ENCODE measurements at regions not wholly inside any gene's neighbourhood (a gene's known extent, or its start where the extent isn't known, plus 50 kb on each side); places are given as distances from the start of the nearest gene placed in this dataset.
A peak's percentile ranks its signal among the peaks of the same experiment; 100 is the strongest.

DNA sequence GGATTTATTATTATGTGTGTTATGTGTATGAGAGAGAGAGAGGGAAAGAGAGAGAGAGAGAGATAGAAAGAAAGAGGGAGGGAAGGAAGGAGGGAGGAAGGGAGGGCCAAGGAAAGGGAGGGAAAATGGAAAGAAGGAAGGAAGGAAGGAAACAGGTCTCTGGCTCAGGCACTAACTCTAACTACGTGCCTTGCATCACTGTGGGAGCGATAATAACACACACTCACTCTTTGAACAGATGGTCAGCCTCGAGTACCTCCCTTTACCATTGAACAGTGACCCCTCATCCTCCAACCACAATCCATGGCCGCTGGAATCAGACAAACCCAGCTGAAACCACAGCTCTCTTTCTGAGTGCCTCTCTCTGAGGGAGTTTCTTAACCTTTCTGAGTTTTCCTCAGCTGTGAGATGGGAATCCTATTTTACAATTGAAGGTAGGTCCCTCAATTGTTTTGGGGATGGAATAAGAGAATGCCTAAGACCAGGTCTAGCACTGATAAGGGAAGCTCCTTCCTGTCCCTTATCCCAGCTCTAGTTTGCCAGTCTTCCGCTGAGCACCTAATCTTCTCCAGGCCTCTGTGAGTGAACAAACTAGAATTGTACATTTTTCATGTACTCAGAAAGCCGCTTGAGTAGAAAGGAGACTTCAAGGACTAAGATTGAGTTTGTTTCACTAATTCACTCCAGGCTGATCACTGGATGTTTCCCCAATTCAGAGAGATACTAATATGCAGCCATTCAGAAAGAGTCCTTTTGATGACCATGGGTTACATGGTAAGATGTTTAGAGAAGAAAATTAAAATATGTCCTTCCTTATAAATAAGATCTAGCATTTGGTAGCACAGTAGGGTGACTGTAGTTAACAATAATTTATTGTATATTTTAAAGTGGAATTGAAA is 62.8 kb downstream of the IRF2BP2 start:
- H3K27ac ChIP-seq (ENCODE audit: low read depth, low read length): peak overlapping the region; percentile 35
- H3K27me3 ChIP-seq (ENCODE audit: insufficient read depth, low read length, poor library complexity): no peaks in the 10 kb centered on the region
- no peak overlapping the region for H3K4me3 ChIP-seq (ENCODE audit: low read length)
- H3K23ac ChIP-seq (ENCODE audit: low read length): peak overlapping the region; percentile 15
- no peak overlapping the region for H3K18ac ChIP-seq (ENCODE audit: low read length)
- H2BK15ac ChIP-seq (replicated peaks; ENCODE audit: low read depth): no peak overlapping the region
- peak overlapping the region; percentile 17 for H3K9ac ChIP-seq (ENCODE audit: low read length)
- no peaks in the 10 kb centered on the region for H3K79me1 ChIP-seq (ENCODE audit: low read length)
- H3K79me2 ChIP-seq (ENCODE audit: control insufficient read depth, insufficient read depth, low read length): no peaks in the 10 kb centered on the region
- no peak overlapping the region for H3K4ac ChIP-seq (ENCODE audit: low read depth, low read length)
- WGBS (ENCODE audit: extremely low coverage, insufficient coverage, low lambda C conversion rate): no CpG with 5 or more reads among the region's 6 CpGs
- H4K5ac ChIP-seq (ENCODE audit: low read length): no peak overlapping the region
- no peak overlapping the region for H4K8ac ChIP-seq (ENCODE audit: low read depth, low read length)
- no peak for DNase-seq
- H3K56ac ChIP-seq (ENCODE audit: low read length): peak overlapping the region; percentile 77
- no peak overlapping the region for H2BK120ac ChIP-seq (ENCODE audit: low read depth, low read length)
- H3K4me1 ChIP-seq (ENCODE audit: control insufficient read depth, low read depth, low read length): peaks cover 4% of the 10 kb centered on the region
- peak overlapping the region; percentile 66 for H2AK5ac ChIP-seq (ENCODE audit: low read length)
- no peak overlapping the region for H3K4me2 ChIP-seq (ENCODE audit: low read length)
- no peaks in the 10 kb centered on the region for H3K36me3 ChIP-seq (ENCODE audit: control insufficient read depth, insufficient read depth, low read length)
- H2BK5ac ChIP-seq (ENCODE audit: low read length): peak overlapping the region; percentile 27

DNA sequence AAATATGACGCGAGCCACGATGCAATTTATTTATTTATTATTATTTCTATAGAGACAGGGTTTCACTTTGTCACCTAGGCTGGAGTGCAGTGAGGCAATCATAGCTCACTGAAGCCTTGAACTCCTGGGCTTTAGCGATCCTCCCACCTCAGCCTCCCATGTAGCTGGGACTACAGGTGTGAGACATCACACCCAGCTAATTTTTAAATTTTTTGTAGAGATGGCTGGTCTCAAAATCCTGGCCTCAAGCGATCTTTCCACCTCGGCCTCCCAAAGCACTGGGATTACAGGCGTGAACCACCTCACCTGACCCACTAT is 63.6 kb downstream of the IRF2BP2 start:
- Histone ChIP-seq H3K4me2 (ENCODE audit: low read length) (no peak overlapping the region), H3K4me3 (ENCODE audit: low read length) (no peak overlapping the region), H4K8ac (ENCODE audit: low read depth, low read length) (no peak overlapping the region), H3K56ac (ENCODE audit: low read length) (no peak overlapping the region), H3K4ac (ENCODE audit: low read depth, low read length) (no peak overlapping the region), H3K27ac (ENCODE audit: low read depth, low read length) (no peak overlapping the region), H2AK5ac (ENCODE audit: low read length) (no peak overlapping the region), H2BK120ac (ENCODE audit: low read depth, low read length) (no peak overlapping the region), H2BK15ac (replicated peaks; ENCODE audit: low read depth) (no peak overlapping the region), H3K27me3 (ENCODE audit: insufficient read depth, low read length, poor library complexity) (no peaks in the 10 kb centered on the region), H3K36me3 (ENCODE audit: control insufficient read depth, insufficient read depth, low read length) (no peaks in the 10 kb centered on the region), H4K5ac (ENCODE audit: low read length) (no peak overlapping the region), H3K9ac (ENCODE audit: low read length) (no peak overlapping the region), H3K18ac (ENCODE audit: low read length) (no peak overlapping the region), H2BK5ac (ENCODE audit: low read length) (no peak overlapping the region), H3K23ac (ENCODE audit: low read length) (no peak overlapping the region), H3K79me2 (ENCODE audit: control insufficient read depth, insufficient read depth, low read length) (no peaks in the 10 kb centered on the region), H3K4me1 (ENCODE audit: control insufficient read depth, low read depth, low read length) (peaks cover 4% of the 10 kb centered on the region), H3K79me1 (ENCODE audit: low read length) (no peaks in the 10 kb centered on the region)
- no CpG with 5 or more reads among the region's 7 CpGs for WGBS (ENCODE audit: extremely low coverage, insufficient coverage, low lambda C conversion rate)
- no peak for DNase-seq

DNA sequence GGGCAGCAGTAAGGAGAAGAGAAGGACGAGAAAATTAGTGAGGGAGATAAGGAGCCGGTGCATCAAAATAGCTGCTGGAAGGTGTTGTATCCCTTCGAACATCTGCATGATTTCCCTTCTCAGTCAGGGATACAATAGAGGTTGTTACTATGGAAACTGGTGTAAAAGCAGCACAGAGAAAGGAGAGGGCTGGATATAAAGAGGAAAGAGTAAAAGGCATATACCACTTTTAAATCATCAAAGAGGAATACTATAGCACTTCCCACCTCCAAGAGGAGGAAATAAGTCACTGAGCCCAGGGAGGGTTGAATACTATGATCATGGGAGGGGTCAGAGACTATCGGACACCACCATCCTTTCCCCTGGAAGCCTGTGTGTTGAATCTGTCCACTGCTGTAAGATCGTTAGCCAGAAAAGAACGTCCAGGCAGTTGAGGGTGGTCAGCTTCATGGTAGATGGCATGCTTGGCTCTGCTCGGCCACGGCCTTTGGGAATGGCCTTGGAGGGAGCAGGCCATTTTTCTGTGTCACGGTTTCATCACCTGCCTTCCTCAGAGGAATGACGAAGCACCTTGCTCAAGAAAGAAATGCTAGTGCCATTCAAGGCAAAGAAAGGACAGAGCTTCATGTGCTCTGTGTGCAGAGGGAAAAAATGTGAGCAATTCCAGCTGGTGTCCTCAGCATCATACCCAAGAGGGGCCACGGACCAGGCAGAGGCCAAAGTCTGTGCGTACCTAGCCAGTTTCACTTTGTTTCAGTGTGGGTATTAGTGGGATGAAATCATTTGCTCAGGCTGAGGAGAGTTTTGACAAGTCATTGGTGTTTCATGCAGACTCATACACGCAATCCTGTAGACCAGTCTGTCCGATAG is 64.2 kb downstream of the IRF2BP2 start:
- Histone ChIP-seq H3K79me1 (ENCODE audit: low read length) (no peaks in the 10 kb centered on the region), H3K4me1 (ENCODE audit: control insufficient read depth, low read depth, low read length) (peaks cover 4% of the 10 kb centered on the region), H3K36me3 (ENCODE audit: control insufficient read depth, insufficient read depth, low read length) (no peaks in the 10 kb centered on the region), H3K18ac (ENCODE audit: low read length) (no peak overlapping the region), H3K4me2 (ENCODE audit: low read length) (no peak overlapping the region), H2AK5ac (ENCODE audit: low read length) (no peak overlapping the region), H3K79me2 (ENCODE audit: control insufficient read depth, insufficient read depth, low read length) (no peaks in the 10 kb centered on the region), H4K5ac (ENCODE audit: low read length) (no peak overlapping the region), H3K4ac (ENCODE audit: low read depth, low read length) (no peak overlapping the region), H4K8ac (ENCODE audit: low read depth, low read length) (no peak overlapping the region), H3K27me3 (ENCODE audit: insufficient read depth, low read length, poor library complexity) (no peaks in the 10 kb centered on the region), H3K9ac (ENCODE audit: low read length) (no peak overlapping the region), H2BK120ac (ENCODE audit: low read depth, low read length) (no peak overlapping the region), H3K27ac (ENCODE audit: low read depth, low read length) (no peak overlapping the region), H3K4me3 (ENCODE audit: low read length) (no peak overlapping the region), H2BK5ac (ENCODE audit: low read length) (peak overlapping the region; percentile 52), H3K56ac (ENCODE audit: low read length) (no peak overlapping the region), H3K23ac (ENCODE audit: low read length) (no peak overlapping the region), H2BK15ac (replicated peaks; ENCODE audit: low read depth) (no peak overlapping the region)
- no CpG with 5 or more reads among the region's 14 CpGs for WGBS (ENCODE audit: extremely low coverage, insufficient coverage, low lambda C conversion rate)
- DNase-seq: no peak

DNA sequence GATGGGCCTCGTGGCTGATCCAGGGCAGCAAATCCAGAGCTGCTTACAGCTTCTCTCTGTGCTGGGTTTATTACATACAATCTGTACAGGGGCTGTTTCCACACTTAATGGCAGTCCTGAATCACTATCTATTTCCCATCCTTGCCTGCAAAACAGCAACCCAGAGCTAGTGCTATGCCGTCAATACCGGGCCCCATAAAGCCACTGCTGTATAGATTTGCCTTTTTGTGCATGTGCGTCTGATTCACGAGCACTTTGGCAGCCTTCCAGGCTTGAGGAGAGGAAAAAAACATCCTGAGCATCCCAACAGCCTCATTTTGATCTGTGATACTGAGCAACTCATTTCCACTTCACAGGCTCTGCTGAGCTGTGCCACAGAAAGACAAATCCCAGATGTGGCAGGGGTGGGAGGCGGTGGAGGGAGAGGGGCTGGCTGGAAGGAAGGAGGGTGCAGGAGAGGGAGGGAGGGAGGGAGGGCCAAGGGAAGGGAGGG is 65.2 kb upstream of the TARBP1 start:
- Histone ChIP-seq H4K5ac (ENCODE audit: low read length) (no peak overlapping the region), H3K27ac (ENCODE audit: low read depth, low read length) (no peak overlapping the region), H2BK120ac (ENCODE audit: low read depth, low read length) (no peak overlapping the region), H3K23ac (ENCODE audit: low read length) (no peak overlapping the region), H3K9ac (ENCODE audit: low read length) (no peak overlapping the region), H4K8ac (ENCODE audit: low read depth, low read length) (no peak overlapping the region), H2AK5ac (ENCODE audit: low read length) (no peak overlapping the region), H3K4me2 (ENCODE audit: low read length) (no peak overlapping the region), H3K18ac (ENCODE audit: low read length) (peak overlapping the region; percentile 35), H3K27me3 (ENCODE audit: insufficient read depth, low read length, poor library complexity) (no peaks in the 10 kb centered on the region), H3K4me1 (ENCODE audit: control insufficient read depth, low read depth, low read length) (peaks cover 4% of the 10 kb centered on the region), H3K4ac (ENCODE audit: low read depth, low read length) (no peak overlapping the region), H2BK5ac (ENCODE audit: low read length) (no peak overlapping the region), H3K79me2 (ENCODE audit: control insufficient read depth, insufficient read depth, low read length) (no peaks in the 10 kb centered on the region), H3K56ac (ENCODE audit: low read length) (no peak overlapping the region), H3K4me3 (ENCODE audit: low read length) (no peak overlapping the region), H3K36me3 (ENCODE audit: control insufficient read depth, insufficient read depth, low read length) (no peaks in the 10 kb centered on the region), H3K79me1 (ENCODE audit: low read length) (no peaks in the 10 kb centered on the region), H2BK15ac (replicated peaks; ENCODE audit: low read depth) (no peak overlapping the region)
- no peak for DNase-seq
- no CpG with 5 or more reads among the region's 6 CpGs for WGBS (ENCODE audit: extremely low coverage, insufficient coverage, low lambda C conversion rate)

DNA sequence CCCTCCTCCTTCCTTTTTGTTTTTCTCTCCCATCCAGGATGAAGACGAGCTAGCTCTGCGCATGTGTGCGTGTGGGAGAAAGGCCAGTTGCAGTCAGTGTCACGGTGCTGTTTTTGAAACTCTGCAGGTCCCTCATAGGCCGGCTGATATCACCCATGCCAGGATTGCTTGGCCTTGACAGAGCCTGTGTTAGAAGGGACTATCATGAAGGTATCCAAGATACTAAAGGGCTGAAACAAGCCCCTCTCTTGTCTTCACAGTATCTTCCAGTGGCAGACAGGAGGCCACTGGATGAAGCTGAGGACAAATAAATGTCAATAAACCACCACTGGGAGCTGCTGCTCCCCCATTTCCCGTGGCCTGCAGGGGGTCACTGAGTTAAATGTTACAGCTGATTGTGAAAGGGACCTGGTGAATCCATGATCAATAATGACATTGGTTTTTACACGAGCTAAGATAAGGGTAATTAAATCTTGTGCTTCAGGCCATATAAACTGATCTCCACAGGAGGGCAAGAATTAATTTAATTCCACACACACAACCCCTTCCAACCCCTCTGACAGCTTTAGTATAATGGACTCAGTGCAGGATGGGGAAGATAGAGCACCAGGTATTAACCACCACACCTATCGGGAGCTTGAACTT is 64.6 kb upstream of the TARBP1 start:
- H3K27ac ChIP-seq (ENCODE audit: low read depth, low read length): no peak overlapping the region
- DNase-seq: peak; percentile 49
- peaks cover 4% of the 10 kb centered on the region for H3K4me1 ChIP-seq (ENCODE audit: control insufficient read depth, low read depth, low read length)
- no peak overlapping the region for H2AK5ac ChIP-seq (ENCODE audit: low read length)
- no peak overlapping the region for H2BK5ac ChIP-seq (ENCODE audit: low read length)
- no peak overlapping the region for H2BK120ac ChIP-seq (ENCODE audit: low read depth, low read length)
- H3K4me3 ChIP-seq (ENCODE audit: low read length): no peak overlapping the region
- H3K4me2 ChIP-seq (ENCODE audit: low read length): no peak overlapping the region
- no peaks in the 10 kb centered on the region for H3K27me3 ChIP-seq (ENCODE audit: insufficient read depth, low read length, poor library complexity)
- H3K9ac ChIP-seq (ENCODE audit: low read length): no peak overlapping the region
- H3K36me3 ChIP-seq (ENCODE audit: control insufficient read depth, insufficient read depth, low read length): no peaks in the 10 kb centered on the region
- no peaks in the 10 kb centered on the region for H3K79me1 ChIP-seq (ENCODE audit: low read length)
- no peaks in the 10 kb centered on the region for H3K79me2 ChIP-seq (ENCODE audit: control insufficient read depth, insufficient read depth, low read length)
- H4K5ac ChIP-seq (ENCODE audit: low read length): no peak overlapping the region
- WGBS (ENCODE audit: extremely low coverage, insufficient coverage, low lambda C conversion rate): no CpG with 5 or more reads among the region's 8 CpGs
- H3K56ac ChIP-seq (ENCODE audit: low read length): no peak overlapping the region
- H2BK15ac ChIP-seq (replicated peaks; ENCODE audit: low read depth): no peak overlapping the region
- peak overlapping the region; percentile 35 for H3K18ac ChIP-seq (ENCODE audit: low read length)
- no peak overlapping the region for H3K23ac ChIP-seq (ENCODE audit: low read length)
- no peak overlapping the region for H4K8ac ChIP-seq (ENCODE audit: low read depth, low read length)
- H3K4ac ChIP-seq (ENCODE audit: low read depth, low read length): no peak overlapping the region
